Activated CD4-positive, alpha-beta T cell treated with anti-CD3 and anti-CD28 coated beads, Interleukin-2, amount 10 ng/mL, durations not matched to agents 7 days and 5 days (primary cell): ENCODE measurements at regions not wholly inside any gene's neighbourhood (a gene's known extent, or its start where the extent isn't known, plus 50 kb on each side); places are given as distances from the start of the nearest gene placed in this dataset.

Source experiments
- CTCF ChIA-PET: fragments of 350-600 bp; sonication (Branson Sonifier 250); formaldehyde crosslinking; loops from one replicate; lab custom pipeline; 2021; ENCODE audit warnings: antibody characterized with exemption; lab: Charles Lee
- POLR2A ChIA-PET: fragments of 350-600 bp; sonication (Branson Sonifier 250); formaldehyde crosslinking; loops from one replicate; lab custom pipeline; 2021; ENCODE audit warnings: antibody characterized with exemption; lab: Charles Lee
- DNase-seq: peaks from one replicate; pipeline ENCODE4 v3.0.0-alpha.2; 2020
- H3K27ac Mint-ChIP-seq: one replicate; pipeline ENCODE4 v1.8.0; 2021; ENCODE audit warnings: mild to moderate bottlenecking, moderate library complexity, mixed read lengths
- H3K27me3 Mint-ChIP-seq: one replicate; pipeline ENCODE4 v1.8.0; 2021; ENCODE audit warnings: mixed read lengths
- H3K36me3 Mint-ChIP-seq: one replicate; pipeline ENCODE4 v1.8.0; 2021; ENCODE audit warnings: low read depth, mixed read lengths
- H3K4me1 Mint-ChIP-seq: one replicate; pipeline ENCODE4 v1.8.0; 2021; ENCODE audit warnings: mixed read lengths
- H3K4me3 Mint-ChIP-seq: one replicate; pipeline ENCODE4 v1.8.0; 2021; ENCODE audit warnings: mild to moderate bottlenecking, moderate library complexity, mixed read lengths
- H3K9me3 Mint-ChIP-seq: one replicate; pipeline ENCODE4 v1.8.0; 2021; ENCODE audit warnings: mixed read lengths

GRCh38 chr4:4721636-4722035 is 137.8 kb upstream of the MSX1 start:
- peaks cover 15% of the 10 kb centered on the region for H3K9me3 Mint-ChIP-seq
- H3K4me3 Mint-ChIP-seq: no peak overlapping the region
- peaks cover 5% of the 10 kb centered on the region for H3K36me3 Mint-ChIP-seq
- H3K4me1 Mint-ChIP-seq: no peaks in the 10 kb centered on the region
- ChIA-PET POLR2A (no interaction called here), CTCF (no interaction called here)
- H3K27me3 Mint-ChIP-seq: no peaks in the 10 kb centered on the region
- no peak for DNase-seq
- no peak overlapping the region for H3K27ac Mint-ChIP-seq

- Mint-ChIP-seq H3K27ac (no peak overlapping the region), H3K4me3 (no peak overlapping the region), H3K9me3 (peaks cover 5% of the 10 kb centered on the region), H3K36me3 (no peaks in the 10 kb centered on the region), H3K27me3 (no peaks in the 10 kb centered on the region), H3K4me1 (no peaks in the 10 kb centered on the region)
- CTCF ChIA-PET: interaction anchor here (0.7 to 1.0 kb wide), 2 partner anchors 8 to 10 kb away, joined by 3 read pairs; no protein-coding TSS in a partner anchor
- POLR2A ChIA-PET: no interaction called here
- no peak for DNase-seq
These were observed 138.8 kb upstream of the MSX1 start for GRCh38 chr4:4720646-4721045.

GRCh38 chr4:4719436-4719835 is 140.0 kb upstream of the MSX1 start:
- Mint-ChIP-seq H3K9me3 (no peaks in the 10 kb centered on the region), H3K4me1 (no peaks in the 10 kb centered on the region), H3K27me3 (no peaks in the 10 kb centered on the region), H3K27ac (no peak overlapping the region), H3K4me3 (no peak overlapping the region), H3K36me3 (no peaks in the 10 kb centered on the region)
- ChIA-PET POLR2A (no interaction called here), CTCF (no interaction called here)
- DNase-seq: no peak

GRCh38 chr4:4717692-4718091 is 141.8 kb upstream of the MSX1 start:
- H3K27me3 Mint-ChIP-seq: no peaks in the 10 kb centered on the region
- ChIA-PET POLR2A (no interaction called here), CTCF (no interaction called here)
- H3K4me1 Mint-ChIP-seq: no peaks in the 10 kb centered on the region
- no peak overlapping the region for H3K4me3 Mint-ChIP-seq
- no peak overlapping the region for H3K27ac Mint-ChIP-seq
- DNase-seq: no peak
- no peaks in the 10 kb centered on the region for H3K36me3 Mint-ChIP-seq
- no peaks in the 10 kb centered on the region for H3K9me3 Mint-ChIP-seq

GRCh38 chr4:4714331-4714730 is 145.1 kb upstream of the MSX1 start:
- POLR2A ChIA-PET: no interaction called here
- Mint-ChIP-seq H3K27ac (no peak overlapping the region), H3K9me3 (no peaks in the 10 kb centered on the region), H3K4me3 (no peak overlapping the region), H3K27me3 (no peaks in the 10 kb centered on the region), H3K36me3 (no peaks in the 10 kb centered on the region), H3K4me1 (no peaks in the 10 kb centered on the region)
- CTCF ChIA-PET: no interaction called here
- no peak for DNase-seq

- H3K36me3 Mint-ChIP-seq: no peaks in the 10 kb centered on the region
- H3K9me3 Mint-ChIP-seq: no peaks in the 10 kb centered on the region
- POLR2A ChIA-PET: no interaction called here
- no peaks in the 10 kb centered on the region for H3K4me1 Mint-ChIP-seq
- H3K27ac Mint-ChIP-seq: no peak overlapping the region
- no peaks in the 10 kb centered on the region for H3K27me3 Mint-ChIP-seq
- CTCF ChIA-PET: interaction anchor here (0.8 kb wide), 1 partner anchor 8 kb away, joined by 3 read pairs; no protein-coding TSS in a partner anchor
- DNase-seq: no peak
- no peak overlapping the region for H3K4me3 Mint-ChIP-seq
These were observed 146.5 kb upstream of the MSX1 start for GRCh38 chr4:4712800-4713528.

- H3K27ac Mint-ChIP-seq: no peak overlapping the region
- no peaks in the 10 kb centered on the region for H3K4me1 Mint-ChIP-seq
- no peak for DNase-seq
- no peaks in the 10 kb centered on the region for H3K27me3 Mint-ChIP-seq
- H3K9me3 Mint-ChIP-seq: no peaks in the 10 kb centered on the region
- ChIA-PET CTCF (interaction anchor here (0.8 kb wide), 1 partner anchor 9 kb away, joined by 3 read pairs; no protein-coding TSS in a partner anchor), POLR2A (no interaction called here)
- no peaks in the 10 kb centered on the region for H3K36me3 Mint-ChIP-seq
- H3K4me3 Mint-ChIP-seq: no peak overlapping the region
These were observed 147.6 kb upstream of the MSX1 start for GRCh38 chr4:4711902-4712301.

- Mint-ChIP-seq H3K27ac (no peak overlapping the region), H3K4me3 (no peak overlapping the region), H3K27me3 (no peaks in the 10 kb centered on the region), H3K36me3 (no peaks in the 10 kb centered on the region), H3K4me1 (no peaks in the 10 kb centered on the region), H3K9me3 (no peaks in the 10 kb centered on the region)
- ChIA-PET CTCF (no interaction called here), POLR2A (no interaction called here)
- DNase-seq: no peak
These were observed 149.7 kb upstream of the MSX1 start for GRCh38 chr4:4709736-4710135.

- Mint-ChIP-seq H3K27ac (no peak overlapping the region), H3K4me3 (no peak overlapping the region), H3K27me3 (no peaks in the 10 kb centered on the region), H3K36me3 (no peaks in the 10 kb centered on the region), H3K4me1 (no peaks in the 10 kb centered on the region), H3K9me3 (no peaks in the 10 kb centered on the region)
- ChIA-PET POLR2A (interaction anchor here (0.6 kb wide), 1 partner anchor 1161 kb away, joined by 3 read pairs; no protein-coding TSS in a partner anchor), CTCF (interaction anchor here (0.7 kb wide), 1 partner anchor 58 kb away, joined by 3 read pairs; no protein-coding TSS in a partner anchor)
- no peak for DNase-seq
These were observed 155.2 kb upstream of the MSX1 start for GRCh38 chr4:4704267-4704666.

GRCh38 chr4:4697584-4697983 is 155.7 kb upstream of the STX18 start:
- ChIA-PET CTCF (no interaction called here), POLR2A (no interaction called here)
- peaks cover 4% of the 10 kb centered on the region for H3K4me1 Mint-ChIP-seq
- H3K36me3 Mint-ChIP-seq: no peaks in the 10 kb centered on the region
- no peak overlapping the region for H3K4me3 Mint-ChIP-seq
- DNase-seq: no peak
- H3K9me3 Mint-ChIP-seq: no peaks in the 10 kb centered on the region
- no peak overlapping the region for H3K27ac Mint-ChIP-seq
- H3K27me3 Mint-ChIP-seq: no peaks in the 10 kb centered on the region

GRCh38 chr4:4696530-4696929 is 154.7 kb upstream of the STX18 start:
- no peaks in the 10 kb centered on the region for H3K9me3 Mint-ChIP-seq
- H3K4me3 Mint-ChIP-seq: no peak overlapping the region
- peaks cover 4% of the 10 kb centered on the region for H3K4me1 Mint-ChIP-seq
- peaks cover 3% of the 10 kb centered on the region for H3K36me3 Mint-ChIP-seq
- CTCF ChIA-PET: no interaction called here
- no peaks in the 10 kb centered on the region for H3K27me3 Mint-ChIP-seq
- DNase-seq: no peak
- H3K27ac Mint-ChIP-seq: no peak overlapping the region
- POLR2A ChIA-PET: no interaction called here

- DNase-seq: no peak
- Mint-ChIP-seq H3K27me3 (no peaks in the 10 kb centered on the region), H3K4me3 (no peak overlapping the region), H3K4me1 (peaks cover 4% of the 10 kb centered on the region), H3K9me3 (peaks cover 3% of the 10 kb centered on the region), H3K27ac (no peak overlapping the region), H3K36me3 (peaks cover 6% of the 10 kb centered on the region)
- POLR2A ChIA-PET: no interaction called here
- CTCF ChIA-PET: no interaction called here
These were observed 153.6 kb upstream of the STX18 start for GRCh38 chr4:4695497-4695896.

- H3K9me3 Mint-ChIP-seq: peaks cover 3% of the 10 kb centered on the region
- H3K27ac Mint-ChIP-seq: no peak overlapping the region
- DNase-seq: no peak
- peaks cover 6% of the 10 kb centered on the region for H3K36me3 Mint-ChIP-seq
- ChIA-PET CTCF (interaction anchor here (0.6 kb wide), 1 partner anchor 1572 kb away, joined by 3 read pairs; no protein-coding TSS in a partner anchor), POLR2A (no interaction called here)
- H3K4me3 Mint-ChIP-seq: no peak overlapping the region
- H3K27me3 Mint-ChIP-seq: no peaks in the 10 kb centered on the region
- peaks cover 8% of the 10 kb centered on the region for H3K4me1 Mint-ChIP-seq
These were observed 153.0 kb upstream of the STX18 start for GRCh38 chr4:4694827-4695226.
